HG03342 (cell line): ENCODE measurements at regions not wholly inside any gene's neighbourhood (a gene's known extent, or its start where the extent isn't known, plus 50 kb on each side); places are given as distances from the start of the nearest gene placed in this dataset.

ENCODE experiments used
- ATAC-seq: cut with Tn5 transposase; IDR thresholded peaks from one replicate; pipeline ENCODE4 v1.9.1; 2021; ENCODE audit warnings: mild to moderate bottlenecking, moderate library complexity; ENCODE audit not compliant: unreplicated experiment

GRCh38 chr2:63775191-63775590 is 66.5 kb upstream of the UGP2 start:
- no peak for ATAC-seq

DNA sequence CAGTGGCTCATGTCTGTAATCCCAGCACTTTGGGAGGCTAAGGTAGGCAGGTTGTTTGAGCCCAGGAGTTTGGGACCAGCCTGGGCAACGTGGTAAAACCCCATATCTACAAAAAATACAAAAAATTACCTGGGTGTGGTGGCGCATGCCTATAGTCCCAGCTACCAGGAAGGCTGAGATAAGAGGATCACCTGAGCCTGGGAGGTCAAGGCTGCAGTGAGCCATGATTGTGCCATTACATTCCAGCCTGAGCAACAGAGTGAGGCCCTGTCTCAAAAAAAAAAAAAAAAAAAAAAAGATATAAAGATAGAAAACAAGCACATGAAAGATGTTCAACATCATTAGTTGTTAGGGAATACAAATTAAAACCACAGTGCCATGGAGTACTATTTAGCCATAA is 65.3 kb upstream of the UGP2 start:
- ATAC-seq = no peak

DNA sequence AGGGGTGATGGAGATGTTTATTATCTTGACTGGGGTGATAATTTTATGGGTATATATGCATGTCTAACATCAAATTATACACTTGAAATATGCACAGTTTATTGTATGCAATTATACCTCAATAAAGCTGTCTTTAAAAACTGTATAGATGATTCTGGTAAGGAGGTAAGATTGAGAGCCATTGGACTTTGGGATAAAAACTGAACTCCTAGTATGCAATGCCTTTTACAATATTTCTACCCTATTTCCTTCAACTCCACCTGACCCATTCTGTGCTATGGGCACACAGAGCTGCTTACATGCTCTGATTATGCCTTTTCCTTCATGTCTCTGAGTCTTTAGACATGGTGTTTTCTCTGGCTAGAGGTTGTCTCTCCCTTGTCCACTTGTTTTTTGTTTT is 63.9 kb upstream of the UGP2 start:
- ATAC-seq = no peak

DNA sequence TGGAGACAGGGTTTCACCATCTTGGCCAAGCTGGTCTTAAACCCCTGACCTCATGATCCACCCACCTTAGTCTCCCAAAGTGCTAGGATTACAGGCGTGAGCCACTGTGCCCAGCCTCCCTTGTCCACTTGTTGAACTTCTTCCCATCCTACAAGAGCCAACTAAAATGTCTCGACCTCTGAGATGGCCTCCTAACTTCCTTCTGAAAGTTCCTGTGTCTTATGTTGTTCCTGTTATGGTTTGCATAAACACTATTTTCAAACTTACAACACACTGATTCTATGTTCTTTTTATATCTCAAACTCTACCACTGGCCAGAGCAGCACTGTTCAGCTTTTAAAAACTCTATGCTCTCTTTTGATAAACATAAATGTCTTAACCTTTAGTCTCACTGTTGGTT is 63.3 kb upstream of the UGP2 start:
- ATAC-seq = no peak

GRCh38 chr2:63780518-63781155 is 61.1 kb upstream of the UGP2 start:
- no peak for ATAC-seq

DNA sequence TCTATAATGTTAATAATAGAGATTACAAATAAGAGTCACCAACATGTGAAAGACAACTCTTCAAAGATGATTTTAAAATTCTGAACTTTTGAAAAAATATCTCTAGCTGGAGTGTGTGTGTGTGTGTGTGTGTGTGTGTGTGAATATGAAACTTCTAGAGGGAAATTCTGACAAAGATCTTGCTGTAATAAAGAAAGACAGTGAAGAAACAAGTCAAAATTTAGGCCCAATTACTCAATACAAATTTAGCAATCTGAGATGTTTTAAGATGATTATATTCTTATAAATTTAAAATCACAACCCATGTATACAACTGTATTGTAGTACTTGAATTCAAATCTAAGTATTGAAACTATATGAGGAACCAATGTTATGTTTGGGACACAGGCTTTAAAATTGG is 57.2 kb upstream of the UGP2 start:
- ATAC-seq = no peak

DNA sequence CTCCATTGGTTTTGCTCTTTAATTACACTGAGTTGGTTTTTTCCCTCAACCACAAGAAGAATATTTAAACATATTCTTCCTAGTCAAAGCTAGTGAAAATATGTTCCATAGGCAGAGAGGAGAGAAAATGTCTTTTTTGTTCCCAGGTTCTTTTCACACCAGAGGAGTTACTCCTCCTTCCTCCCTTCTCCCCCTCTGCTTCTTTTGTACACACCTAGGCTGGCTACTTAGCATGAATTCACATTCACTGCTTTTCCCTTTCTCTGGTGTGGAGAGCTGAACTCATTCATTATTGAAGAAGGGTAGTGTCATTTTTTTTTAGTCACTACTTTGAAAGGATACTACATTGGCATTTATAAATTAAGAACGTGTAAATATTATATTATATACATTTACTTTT is 56.6 kb upstream of the UGP2 start:
- no peak for ATAC-seq

GRCh38 chr2:63786471-63786870 is 55.2 kb upstream of the UGP2 start:
- no peak for ATAC-seq

DNA sequence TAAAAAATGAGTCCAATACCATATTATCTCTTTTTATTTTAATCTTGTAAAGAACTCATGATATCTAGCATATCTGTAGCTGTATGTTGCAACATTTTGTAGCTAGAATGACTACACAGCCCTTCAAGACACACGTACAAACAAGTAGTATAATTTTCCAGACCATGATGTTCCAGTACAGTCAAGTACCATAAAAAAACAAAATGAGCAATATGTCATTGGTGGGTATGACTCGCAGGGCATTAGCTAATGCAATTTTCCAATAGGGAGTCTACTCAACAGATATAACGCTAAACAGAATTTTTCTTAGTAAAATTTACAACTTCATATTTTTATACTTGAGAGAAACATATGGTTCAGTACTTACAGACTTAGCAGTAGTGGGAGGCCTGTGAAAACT is 53.6 kb upstream of the UGP2 start:
- ATAC-seq = no peak

- no peak for ATAC-seq
Measured at GRCh38 chr2:63789338-63790020, 52.2 kb upstream of the UGP2 start.

- ATAC-seq = no peak
Measured at GRCh38 chr2:63790491-63790890, 51.2 kb upstream of the UGP2 start.

DNA sequence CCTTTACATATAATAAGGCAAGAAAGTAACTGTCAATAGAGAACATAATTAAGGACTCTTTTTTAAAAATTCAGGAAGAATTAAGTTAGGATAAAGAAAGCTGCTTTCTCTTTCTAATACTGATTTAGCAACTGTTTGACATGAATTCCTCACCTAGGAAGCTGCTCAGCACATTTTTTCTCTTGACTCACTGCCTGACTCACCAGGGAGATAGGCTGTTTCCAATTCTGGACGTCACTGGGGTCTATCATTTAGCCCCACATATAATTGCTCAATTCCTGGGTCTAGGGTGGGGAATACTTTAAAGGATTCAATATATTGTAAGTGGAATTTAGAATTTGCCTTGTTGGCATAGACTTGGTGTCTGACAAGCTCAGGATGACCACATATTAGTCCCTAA is 50.8 kb upstream of the UGP2 start:
- no peak for ATAC-seq

- ATAC-seq = no peak
Measured at GRCh38 chr2:63791387-63791786, 50.3 kb upstream of the UGP2 start.
